Activated T-cell treated with anti-CD3 and anti-CD28 coated beads, Interleukin-2, amount 50 U/mL, for 72 hours (primary cell): ENCODE measurements at regions not wholly inside any gene's neighbourhood (a gene's known extent, or its start where the extent isn't known, plus 50 kb on each side); places are given as distances from the start of the nearest gene placed in this dataset.

Experiments used
- ATAC-seq, 2 donors: fragments of 150-1000 bp; cut with Tn5 transposase; replicated peaks in 1 of 2; 2 replicates each; pipeline ENCODE4 v1.10.0; 2021; ENCODE audit warnings: moderate library complexity in 2 of 2, mild to moderate bottlenecking in 1 of 2
- DNase-seq, 2 donors: peaks; one replicate each; pipeline ENCODE4 v3.0.0; 2021 to 2022; ENCODE audit warnings: mixed read lengths in 1 of 2
- H3K27ac Mint-ChIP-seq: one replicate; pipeline ENCODE4 v1.8.0; 2022; ENCODE audit warnings: mild to moderate bottlenecking, moderate library complexity, mixed read lengths
- H3K27me3 Mint-ChIP-seq: one replicate; pipeline ENCODE4 v1.8.0; 2022; ENCODE audit warnings: low read depth, mixed read lengths
- H3K36me3 Mint-ChIP-seq, 2 donors: one replicate each; pipeline ENCODE4 v1.8.0; 2022; ENCODE audit warnings: mixed read lengths in 2 of 2, mild to moderate bottlenecking in 1 of 2; ENCODE audit not compliant: insufficient read depth in 2 of 2
- H3K4me1 Mint-ChIP-seq: one replicate; pipeline ENCODE4 v1.8.0; 2022; ENCODE audit warnings: low read depth, mixed read lengths
- H3K4me3 Mint-ChIP-seq, 2 donors: one replicate each; pipeline ENCODE4 v1.8.0; 2022; ENCODE audit warnings: mild to moderate bottlenecking in 2 of 2, mixed read lengths in 2 of 2, moderate library complexity in 2 of 2
- H3K9me3 Mint-ChIP-seq, 2 donors: one replicate each; pipeline ENCODE4 v1.8.0; 2022; ENCODE audit warnings: mixed read lengths in 2 of 2

- H3K9me3 Mint-ChIP-seq, result no peaks in the 10 kb centered on the region
- ATAC-seq, result peak; percentile 14 to 18
- peaks cover 48% of the 10 kb centered on the region for H3K27me3 Mint-ChIP-seq
- H3K4me3 Mint-ChIP-seq, result no peak overlapping the region
- H3K36me3 Mint-ChIP-seq, result no peaks in the 10 kb centered on the region
- no peak for DNase-seq
- H3K4me1 Mint-ChIP-seq, result peaks cover 35% of the 10 kb centered on the region
- H3K27ac Mint-ChIP-seq, result no peak overlapping the region
These were observed 83.3 kb downstream of the NOG start for GRCh38 chr17:56676810-56677209.

GRCh38 chr17:56678249-56679114 is 85.0 kb downstream of the NOG start:
- peaks cover 39% of the 10 kb centered on the region for H3K27me3 Mint-ChIP-seq
- H3K4me3 Mint-ChIP-seq, result peak overlapping the region; percentile 73 to 88
- peak in 1 of 2 donors; percentile 19 for ATAC-seq
- peaks cover 35% of the 10 kb centered on the region for H3K4me1 Mint-ChIP-seq
- no peak overlapping the region for H3K27ac Mint-ChIP-seq
- DNase-seq, result peak in 1 of 2 donors; percentile 6
- H3K9me3 Mint-ChIP-seq, result no peaks in the 10 kb centered on the region
- H3K36me3 Mint-ChIP-seq, result no peaks in the 10 kb centered on the region

DNA sequence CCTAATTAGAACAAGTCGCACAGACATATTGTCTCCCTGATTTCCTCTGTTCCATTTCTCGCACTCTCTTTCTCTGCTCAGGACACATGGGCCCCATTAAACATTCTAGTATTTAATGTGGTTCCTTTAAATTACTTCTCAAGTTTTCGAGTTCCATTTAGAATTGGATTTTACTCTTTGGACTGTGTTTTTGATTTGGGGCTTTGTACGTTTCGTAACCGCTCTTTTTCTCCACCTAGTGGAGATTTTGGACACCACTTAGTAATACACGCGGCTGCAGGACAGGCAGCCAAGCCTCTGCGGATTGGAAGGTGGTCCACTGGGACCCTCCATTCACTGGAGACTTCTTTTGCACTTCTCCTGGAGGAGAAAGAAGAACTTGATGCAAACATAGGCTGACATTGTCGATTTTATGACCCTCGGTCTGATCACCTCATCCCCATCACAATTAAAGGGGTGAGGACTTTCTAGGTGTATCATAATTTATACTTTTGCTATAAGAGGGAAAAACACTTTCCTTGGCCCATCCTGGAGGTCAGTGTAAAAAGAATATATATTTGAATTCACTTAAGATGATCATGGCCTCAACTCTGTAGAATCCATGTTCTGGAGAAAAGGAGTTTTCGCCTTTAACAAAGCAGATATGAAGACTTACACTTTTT is 85.7 kb downstream of the NOG start:
- H3K27ac Mint-ChIP-seq, result no peak overlapping the region
- peaks cover 46% of the 10 kb centered on the region for H3K27me3 Mint-ChIP-seq
- DNase-seq (peak; percentile 9 to 17), ATAC-seq (peak in 1 of 2 donors; percentile 30)
- H3K4me1 Mint-ChIP-seq, result peaks cover 35% of the 10 kb centered on the region
- H3K4me3 Mint-ChIP-seq, result peak overlapping the region; percentile 73 to 88
- no peaks in the 10 kb centered on the region for H3K9me3 Mint-ChIP-seq
- no peaks in the 10 kb centered on the region for H3K36me3 Mint-ChIP-seq

DNA sequence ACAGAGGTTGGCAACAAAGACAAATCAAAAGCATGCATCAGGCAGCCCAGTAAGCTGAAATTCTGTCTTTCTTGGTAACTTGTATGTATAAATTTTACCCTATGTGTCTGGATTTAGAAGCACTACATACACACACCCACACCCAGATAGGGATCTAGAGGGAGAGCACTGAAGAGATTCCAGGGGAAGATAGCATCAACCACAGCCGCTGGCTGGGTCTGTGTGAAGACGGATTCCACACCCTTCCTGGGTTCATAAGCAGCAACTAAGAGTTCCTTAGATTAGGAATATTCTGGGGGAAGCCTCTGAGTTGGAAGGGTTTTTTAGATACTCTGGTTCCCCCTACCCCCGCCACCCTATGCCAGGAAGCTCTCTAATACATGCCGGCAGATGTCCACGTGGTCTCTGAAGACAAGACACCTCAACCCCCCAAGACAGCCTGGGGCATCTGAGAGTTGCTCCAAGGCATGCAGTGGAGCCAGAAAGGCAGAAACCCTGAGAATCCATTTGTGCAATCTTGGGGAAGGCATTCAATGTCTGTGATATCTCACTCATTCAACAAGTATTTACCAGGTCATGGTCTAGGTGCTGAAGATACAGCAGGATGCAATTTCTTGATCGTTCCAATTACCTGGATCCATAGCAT is 86.4 kb downstream of the NOG start:
- H3K4me3 Mint-ChIP-seq, result no peak overlapping the region
- H3K27me3 Mint-ChIP-seq, result peaks cover 48% of the 10 kb centered on the region
- H3K36me3 Mint-ChIP-seq, result no peaks in the 10 kb centered on the region
- no peaks in the 10 kb centered on the region for H3K9me3 Mint-ChIP-seq
- no peak overlapping the region for H3K27ac Mint-ChIP-seq
- DNase-seq, result no peak
- no peak for ATAC-seq
- peaks cover 29% of the 10 kb centered on the region for H3K4me1 Mint-ChIP-seq

DNA sequence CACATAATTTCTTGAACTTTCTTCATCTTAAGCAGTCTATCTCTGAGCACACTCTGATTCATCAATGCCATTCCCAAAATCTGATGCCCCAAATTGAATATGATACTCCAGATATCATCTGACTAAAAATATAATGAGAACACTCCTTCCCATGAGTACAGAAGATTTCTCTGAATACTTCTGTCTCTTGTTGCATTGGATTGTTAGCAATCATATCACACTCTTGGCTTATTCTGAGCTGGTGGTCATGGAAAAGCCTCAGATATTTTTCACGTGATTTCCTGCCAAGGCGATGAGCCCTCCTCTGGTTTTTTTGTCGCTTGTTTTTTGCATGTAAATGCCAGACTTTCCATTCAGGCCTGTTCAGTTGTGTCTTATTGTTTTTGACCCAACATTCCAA is 87.2 kb downstream of the NOG start:
- DNase-seq, result no peak
- no peaks in the 10 kb centered on the region for H3K36me3 Mint-ChIP-seq
- H3K4me1 Mint-ChIP-seq, result peaks cover 28% of the 10 kb centered on the region
- no peak for ATAC-seq
- H3K4me3 Mint-ChIP-seq, result no peak overlapping the region
- H3K27me3 Mint-ChIP-seq, result peaks cover 47% of the 10 kb centered on the region
- H3K9me3 Mint-ChIP-seq, result no peaks in the 10 kb centered on the region
- H3K27ac Mint-ChIP-seq, result no peak overlapping the region

DNA sequence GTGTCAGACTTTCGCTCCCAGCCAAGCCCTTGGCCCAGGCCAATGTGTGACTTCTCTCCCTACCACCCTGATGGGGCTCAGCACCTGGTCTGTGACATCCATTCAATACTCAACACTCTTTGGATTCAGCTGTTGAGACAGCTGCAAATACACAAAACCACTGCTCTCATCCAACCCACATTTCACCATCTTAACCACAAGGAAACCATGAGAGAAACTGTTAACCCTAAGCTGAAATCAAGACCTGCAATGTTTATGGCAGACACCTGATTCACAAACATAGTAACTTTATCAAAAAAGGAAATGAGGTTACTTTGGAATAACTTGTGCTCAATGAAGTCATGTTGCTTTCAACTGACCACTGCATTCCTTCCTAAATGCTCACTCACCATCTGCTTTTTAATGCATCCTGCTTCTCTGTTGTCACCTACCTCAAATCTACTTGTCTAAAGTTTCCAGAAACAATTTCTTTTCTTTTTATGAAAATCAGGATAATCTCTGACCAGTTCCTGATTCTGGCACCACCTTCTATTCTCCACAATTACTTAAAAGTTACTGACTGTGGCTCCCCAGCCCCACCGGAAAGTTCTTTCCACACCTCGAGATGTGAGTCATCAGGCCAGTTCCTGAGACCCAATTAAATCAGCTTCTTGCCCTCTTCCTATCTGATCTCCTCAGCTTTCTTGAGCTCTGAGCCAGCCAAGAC is 88.2 kb downstream of the NOG start:
- Mint-ChIP-seq H3K4me3 (no peak overlapping the region), H3K27me3 (peaks cover 40% of the 10 kb centered on the region), H3K4me1 (peaks cover 21% of the 10 kb centered on the region), H3K36me3 (no peaks in the 10 kb centered on the region), H3K27ac (no peak overlapping the region), H3K9me3 (no peaks in the 10 kb centered on the region)
- ATAC-seq (peak; percentile 59 to 78), DNase-seq (peak; percentile 23 to 41)

DNA sequence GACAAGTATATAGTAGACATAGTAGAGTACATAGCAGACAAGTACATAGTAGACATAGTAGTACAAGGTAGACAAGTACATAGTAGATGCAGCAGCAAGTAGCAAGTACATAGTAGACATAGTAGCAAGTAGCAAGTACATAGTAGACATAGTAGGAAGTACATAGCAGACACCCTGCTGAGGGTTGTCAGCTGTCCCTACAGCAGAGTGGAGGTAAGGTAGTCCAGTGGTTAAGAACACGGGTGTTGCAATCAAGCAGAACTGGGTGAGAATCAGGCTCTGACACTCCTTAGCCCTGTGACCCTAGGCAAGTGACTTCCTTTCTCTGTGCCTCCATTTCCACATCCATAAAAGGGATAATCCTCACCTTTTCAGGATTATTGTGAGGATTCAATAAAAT is 94.7 kb downstream of the NOG start:
- DNase-seq (no peak), ATAC-seq (no peak)
- Mint-ChIP-seq H3K4me3 (no peak overlapping the region), H3K27me3 (peaks cover 27% of the 10 kb centered on the region), H3K27ac (no peak overlapping the region), H3K36me3 (no peaks in the 10 kb centered on the region), H3K4me1 (no peaks in the 10 kb centered on the region), H3K9me3 (no peaks in the 10 kb centered on the region)

- no peak for ATAC-seq
These were observed 97.2 kb downstream of the NOG start for GRCh38 chr17:56690441-56691291.

DNA sequence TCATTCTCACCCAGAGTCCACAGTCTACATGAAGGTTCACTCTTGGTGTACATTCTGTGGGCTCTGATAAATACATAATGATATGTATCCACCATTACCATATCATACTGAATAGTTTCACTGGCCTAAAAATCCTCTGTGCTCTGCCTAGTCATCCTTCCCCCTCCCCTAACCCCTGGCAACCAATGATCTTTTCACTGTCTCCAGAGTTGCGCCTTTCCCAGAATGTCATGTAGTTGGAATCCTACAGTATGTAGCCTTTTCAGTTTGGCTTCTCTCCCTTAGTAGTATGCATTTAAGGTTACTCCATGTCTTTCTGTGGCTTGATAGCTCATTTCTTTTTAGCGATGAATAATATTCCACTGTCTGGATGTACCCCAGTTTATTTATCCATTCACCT is 101.3 kb downstream of the NOG start:
- Mint-ChIP-seq H3K27ac (no peak overlapping the region), H3K4me3 (no peak overlapping the region), H3K27me3 (peaks cover 5% of the 10 kb centered on the region), H3K9me3 (no peaks in the 10 kb centered on the region), H3K4me1 (no peaks in the 10 kb centered on the region), H3K36me3 (no peaks in the 10 kb centered on the region)
- ATAC-seq, result no peak
- no peak for DNase-seq

More at GRCh38 chr17:56690441-56691291, 97.2 kb downstream of the NOG start:
- Mint-ChIP-seq H3K9me3 (no peaks in the 10 kb centered on the region), H3K4me1 (no peaks in the 10 kb centered on the region), H3K27me3 (peaks cover 3% of the 10 kb centered on the region), H3K36me3 (no peaks in the 10 kb centered on the region), H3K4me3 (no peak overlapping the region), H3K27ac (no peak overlapping the region)
- DNase-seq, result no peak

GRCh38 chr17:56697190-56697589 is 103.7 kb downstream of the NOG start:
- H3K27me3 Mint-ChIP-seq, result peaks cover 5% of the 10 kb centered on the region
- no peak overlapping the region for H3K4me3 Mint-ChIP-seq
- no peaks in the 10 kb centered on the region for H3K9me3 Mint-ChIP-seq
- ATAC-seq, result no peak
- DNase-seq, result no peak
- H3K4me1 Mint-ChIP-seq, result no peaks in the 10 kb centered on the region
- no peak overlapping the region for H3K27ac Mint-ChIP-seq
- no peaks in the 10 kb centered on the region for H3K36me3 Mint-ChIP-seq

- H3K9me3 Mint-ChIP-seq, result no peaks in the 10 kb centered on the region
- peaks cover 5% of the 10 kb centered on the region for H3K27me3 Mint-ChIP-seq
- no peaks in the 10 kb centered on the region for H3K4me1 Mint-ChIP-seq
- no peak overlapping the region for H3K4me3 Mint-ChIP-seq
- no peak overlapping the region for H3K27ac Mint-ChIP-seq
- no peaks in the 10 kb centered on the region for H3K36me3 Mint-ChIP-seq
- ATAC-seq (no peak), DNase-seq (no peak)
These were observed 105.8 kb downstream of the NOG start for GRCh38 chr17:56699186-56699894.
